Gastroesophageal sphincter (tissue), 3 donors: ENCODE measurements at regions not wholly inside any gene's neighbourhood (a gene's known extent, or its start where the extent isn't known, plus 50 kb on each side); places are given as distances from the start of the nearest gene placed in this dataset.

ENCODE experiments used
- CTCF ChIP-seq, 4 experiments: fragments of 200-600 bp in 2 of 4; fragments of 450-650 bp in 2 of 4; sonication (generic) in 1 of 4; IDR thresholded peaks; one replicate each; pipeline ENCODE4 v1.5.1; 2017 to 2019; ENCODE audit warnings: antibody characterized with exemption in 4 of 4, mild to moderate bottlenecking in 2 of 4, moderate library complexity in 2 of 4
- EP300 ChIP-seq: sonication (generic); formaldehyde crosslinking; IDR thresholded peaks from one replicate; pipeline ENCODE4 v1.6.1; 2017; ENCODE audit warnings: antibody characterized with exemption, mild to moderate bottlenecking
- POLR2A ChIP-seq, 2 donors: fragments of 450-650 bp; IDR thresholded peaks; one replicate each; pipeline ENCODE4 v1.6.1; 2017; ENCODE audit warnings: antibody characterized with exemption in 2 of 2, mild to moderate bottlenecking in 2 of 2, moderate library complexity in 1 of 2
- POLR2AphosphoS5 ChIP-seq: sonication (generic); formaldehyde crosslinking; IDR thresholded peaks from one replicate; pipeline ENCODE4 v1.6.1; 2017; ENCODE audit warnings: antibody characterized with exemption

DNA sequence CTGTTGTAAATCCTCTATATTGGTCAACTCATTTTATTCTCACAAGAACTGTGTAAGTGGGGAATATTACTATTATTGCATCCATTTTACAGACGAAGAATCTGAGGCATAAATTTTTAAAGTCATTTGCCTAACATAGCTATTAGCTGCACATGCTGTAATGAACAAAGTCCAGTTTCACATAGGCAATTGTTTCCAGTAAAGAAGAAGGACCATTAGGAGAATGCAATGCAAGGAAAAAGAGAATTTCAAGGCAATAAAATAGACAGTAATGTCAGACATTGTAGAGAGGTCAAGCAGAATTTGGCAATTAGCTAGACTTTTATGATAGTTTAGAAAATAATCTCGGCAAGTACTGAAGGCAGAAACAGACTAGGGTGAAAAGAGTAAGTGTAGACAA is 578.7 kb upstream of the NECTIN3 start:
- TF ChIP-seq CTCF (IDR thresholded peaks at IDR 0.05) = no peak
- TF ChIP-seq EP300 = no peak
- TF ChIP-seq POLR2AphosphoS5 = no peak
- no peak for TF ChIP-seq POLR2A (IDR thresholded peaks at IDR 0.05)
